H9 (cell line): ENCODE measurements at regions not wholly inside any gene's neighbourhood (a gene's known extent, or its start where the extent isn't known, plus 50 kb on each side); places are given as distances from the start of the nearest gene placed in this dataset.

Source experiments
- DNase-seq: peaks from one replicate; pipeline ENCODE4 v3.0.0-alpha.2; 2017
- H2AFZ ChIP-seq: one replicate; pipeline ENCODE4 v1.6.1; 2013; ENCODE audit warnings: mild to moderate bottlenecking, low read length, control low read depth, moderate library complexity
- H2AK5ac ChIP-seq: 2 replicates; pipeline ENCODE4 v1.6.1; 2013; ENCODE audit warnings: low read length, control low read depth, mixed read lengths; ENCODE audit not compliant: insufficient read length
- H2BK120ac ChIP-seq: one replicate; pipeline ENCODE4 v1.6.1; 2013; ENCODE audit warnings: low read depth, mild to moderate bottlenecking, low read length, control low read depth, inconsistent platforms; ENCODE audit not compliant: poor library complexity, severe bottlenecking
- H2BK12ac ChIP-seq: 2 replicates; pipeline ENCODE4 v1.6.1; 2013; ENCODE audit warnings: low read length, control low read depth, mixed read lengths, low read depth; ENCODE audit not compliant: insufficient read length
- H2BK15ac ChIP-seq: 2 replicates; pipeline ENCODE4 v1.6.1; 2013; ENCODE audit warnings: low read depth, low read length, control low read depth
- H2BK20ac ChIP-seq: one replicate; pipeline ENCODE4 v1.6.1; 2013; ENCODE audit warnings: low read depth, mild to moderate bottlenecking, low read length, control low read depth, inconsistent platforms; ENCODE audit not compliant: poor library complexity, severe bottlenecking
- H2BK5ac ChIP-seq: 2 replicates; pipeline ENCODE4 v1.6.1; 2013; ENCODE audit warnings: low read length, control low read depth, mixed read lengths; ENCODE audit not compliant: insufficient read length
- H3K14ac ChIP-seq: 2 replicates; pipeline ENCODE4 v1.6.1; 2013; ENCODE audit warnings: low read length, control low read depth; ENCODE audit not compliant: insufficient read depth
- H3K18ac ChIP-seq: 2 replicates; pipeline ENCODE4 v1.6.1; 2013; ENCODE audit warnings: low read depth, mild to moderate bottlenecking, mixed read lengths, low read length, control low read depth; ENCODE audit not compliant: insufficient read length
- H3K23ac ChIP-seq: 2 replicates; pipeline ENCODE4 v1.6.1; 2013; ENCODE audit warnings: low read length, control low read depth, mixed read lengths, low read depth; ENCODE audit not compliant: insufficient read length
- H3K23me2 ChIP-seq: 2 replicates; pipeline ENCODE4 v1.6.1; 2013; ENCODE audit warnings: low read depth, mild to moderate bottlenecking, mixed read lengths, low read length, control low read depth; ENCODE audit not compliant: insufficient read length, poor library complexity, severe bottlenecking
- H3K27ac ChIP-seq: 2 replicates; pipeline ENCODE4 v1.5.1; 2013; ENCODE audit warnings: low read length, control low read depth, mixed read lengths, low read depth; ENCODE audit not compliant: insufficient read length
- H3K27me3 ChIP-seq: 2 replicates; pipeline ENCODE4 v1.6.1; 2013; ENCODE audit warnings: low read length, control low read depth, inconsistent platforms; ENCODE audit not compliant: insufficient read depth
- H3K4ac ChIP-seq: 2 replicates; pipeline ENCODE4 v1.6.1; 2013; ENCODE audit warnings: low read depth, mild to moderate bottlenecking, control low read depth, inconsistent platforms, low read length, moderate library complexity
- H3K4me1 ChIP-seq: 2 replicates; pipeline ENCODE4 v1.6.1; 2013; ENCODE audit warnings: low read length, control low read depth, inconsistent platforms; ENCODE audit not compliant: insufficient read depth
- H3K4me2 ChIP-seq: 2 replicates; pipeline ENCODE4 v1.6.1; 2013; ENCODE audit warnings: low read length, control low read depth, mixed read lengths; ENCODE audit not compliant: insufficient read length, insufficient read depth
- H3K56ac ChIP-seq: 2 replicates; pipeline ENCODE4 v1.6.1; 2013; ENCODE audit warnings: low read depth, mild to moderate bottlenecking, mixed read lengths, low read length, control low read depth; ENCODE audit not compliant: insufficient read length
- H3K79me1 ChIP-seq: 2 replicates; pipeline ENCODE4 v1.6.1; 2013; ENCODE audit warnings: low read depth, mild to moderate bottlenecking, moderate library complexity, low read length, control low read depth, inconsistent platforms; ENCODE audit not compliant: insufficient read depth, poor library complexity, severe bottlenecking
- H3K79me2 ChIP-seq: 2 replicates; pipeline ENCODE4 v1.6.1; 2013; ENCODE audit warnings: low read length, control low read depth, inconsistent platforms; ENCODE audit not compliant: insufficient read depth
- H3K9ac ChIP-seq: 2 replicates; pipeline ENCODE4 v1.6.1; 2013; ENCODE audit warnings: low read length, control low read depth, mixed read lengths; ENCODE audit not compliant: insufficient read length; ENCODE audit errors: extremely low read depth
- H3K9me3 ChIP-seq: one replicate; pipeline ENCODE4 v1.6.1; 2013; ENCODE audit warnings: low read depth, low read length, inconsistent platforms; ENCODE audit not compliant: control insufficient read depth
- H3T11ph ChIP-seq: one replicate; pipeline ENCODE4 v1.6.1; 2013; ENCODE audit warnings: mild to moderate bottlenecking, low read length, control low read depth, inconsistent platforms
- H4K20me1 ChIP-seq: one replicate; pipeline ENCODE4 v1.6.1; 2013; ENCODE audit not compliant: control insufficient read depth, insufficient read length, insufficient read depth
- H4K5ac ChIP-seq: 2 replicates; pipeline ENCODE4 v1.6.1; 2013; ENCODE audit warnings: low read depth, mild to moderate bottlenecking, mixed read lengths, low read length, control low read depth; ENCODE audit not compliant: insufficient read length
- H4K8ac ChIP-seq: replicated peaks from 2 replicates; pipeline ENCODE4 v1.6.1; 2013; ENCODE audit warnings: low read length, control low read depth, mixed read lengths, low read depth; ENCODE audit not compliant: insufficient read length
- H4K91ac ChIP-seq: 2 replicates; pipeline ENCODE4 v1.6.1; 2013; ENCODE audit warnings: low read depth, mild to moderate bottlenecking, moderate library complexity, mixed read lengths, low read length, control low read depth; ENCODE audit not compliant: insufficient read length
- H3K27ac Mint-ChIP-seq, 3 experiments: 2 replicates in 2 of 3; 3 replicates in 1 of 3; pipeline ENCODE4 v1.8.0; 2020 to 2021; ENCODE audit warnings: mixed read lengths in 3 of 3, mild to moderate bottlenecking in 1 of 3, moderate library complexity in 1 of 3
- H3K27me3 Mint-ChIP-seq: 2 replicates; pipeline ENCODE4 v1.8.0; 2021; ENCODE audit warnings: low read depth, mild to moderate bottlenecking, moderate library complexity, mixed read lengths
- H3K36me3 Mint-ChIP-seq, 3 experiments: 2 replicates in 2 of 3; 3 replicates in 1 of 3; pipeline ENCODE4 v1.8.0; 2020 to 2021; ENCODE audit warnings: low read depth in 3 of 3, mixed read lengths in 3 of 3; ENCODE audit not compliant: insufficient read depth in 1 of 3
- H3K4me1 Mint-ChIP-seq, 2 experiments: 2 replicates each; pipeline ENCODE4 v1.8.0; 2020; ENCODE audit warnings: mixed read lengths in 2 of 2
- H3K4me3 Mint-ChIP-seq, 2 experiments: 2 replicates in 1 of 2; 3 replicates in 1 of 2; pipeline ENCODE4 v1.8.0; 2020 to 2021; ENCODE audit warnings: mild to moderate bottlenecking in 2 of 2, mixed read lengths in 2 of 2, moderate library complexity in 1 of 2
- H3K9me3 Mint-ChIP-seq, 2 experiments: 2 replicates in 1 of 2; 3 replicates in 1 of 2; pipeline ENCODE4 v1.8.0; 2020; ENCODE audit warnings: mild to moderate bottlenecking in 2 of 2, mixed read lengths in 2 of 2, moderate library complexity in 1 of 2
- WGBS: extraction: QIAGEN DNeasy Blood & Tissue Kit; methylation state at CpG from one replicate; pipeline ENCODE4 v1.1.7; 2013; ENCODE audit warnings: missing lambda C conversion rate, low lambda C conversion rate, mixed read lengths; ENCODE audit not compliant: insufficient read length; ENCODE audit errors: extremely low coverage; 5-methylcytosine and 5-hydroxymethylcytosine counted together
- TF ChIP-seq, protein P1 (sequence below): fragments of 200-600 bp; sonication (generic); conservative IDR thresholded peaks from 3 replicates; pipeline ENCODE4 v1.8.0; 2021; ENCODE audit warnings: antibody characterized with exemption, mild to moderate bottlenecking

DNA sequence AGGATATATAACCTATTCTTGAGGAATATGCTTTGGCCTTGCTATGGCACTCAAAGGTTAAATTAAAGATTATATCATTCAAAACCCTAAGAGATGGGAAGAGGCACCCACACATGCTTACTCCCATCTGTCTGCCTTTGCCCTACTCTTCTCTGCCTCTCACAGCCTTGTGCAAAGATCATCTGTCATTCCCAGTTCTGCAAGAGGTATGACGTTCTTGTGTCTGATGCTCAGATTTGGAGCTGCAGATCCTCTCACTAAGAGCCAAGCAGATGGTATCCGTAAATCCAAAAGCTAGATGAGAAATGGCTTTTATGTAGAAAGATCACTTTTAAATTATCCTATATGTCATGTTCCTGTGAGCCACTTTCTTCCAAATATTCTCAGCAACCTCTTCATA lies 112.0 kb downstream of the GPR63 start:
- Histone ChIP-seq H4K8ac (no peak overlapping the region), H3K18ac (no peak overlapping the region), H2BK12ac (no peak overlapping the region), H3K9me3 (no peaks in the 10 kb centered on the region), H3K56ac (no peak overlapping the region), H3K79me1 (no peaks in the 10 kb centered on the region), H3T11ph (no peak overlapping the region), H3K4me1 (0 out of 2 replicates have a peak, but pooled peaks cover 3% of the 10 kb centered on the region), H3K4ac (no peak overlapping the region), H2AFZ (no peak overlapping the region), H2BK5ac (no peak overlapping the region), H3K9ac (no peak overlapping the region), H3K14ac (no peak overlapping the region), H4K91ac (no peak overlapping the region), H3K79me2 (no peaks in the 10 kb centered on the region), H3K23ac (no peak overlapping the region), H3K27ac (no peak overlapping the region), H2BK15ac (no peak overlapping the region), H2BK20ac (no peak overlapping the region), H2BK120ac (no peak overlapping the region), H4K20me1 (no peaks in the 10 kb centered on the region), H2AK5ac (no peak overlapping the region), H3K27me3 (no peaks in the 10 kb centered on the region), H3K23me2 (no peaks in the 10 kb centered on the region), H3K4me2 (no peak overlapping the region), H4K5ac (no peak overlapping the region)
- Mint-ChIP-seq H3K4me3 (no peak overlapping the region), H3K4me1 (peaks cover 0 to 3% of the 10 kb centered on the region in 2 experiments; a peak in 2 of 4 replicates), H3K9me3 (no peaks in the 10 kb centered on the region), H3K36me3 (no peaks in the 10 kb centered on the region), H3K27me3 (peaks cover 1% of the 10 kb centered on the region; the same call in 1 of the 2 replicates), H3K27ac (no peak overlapping the region)
- TF ChIP-seq, protein P1, sequence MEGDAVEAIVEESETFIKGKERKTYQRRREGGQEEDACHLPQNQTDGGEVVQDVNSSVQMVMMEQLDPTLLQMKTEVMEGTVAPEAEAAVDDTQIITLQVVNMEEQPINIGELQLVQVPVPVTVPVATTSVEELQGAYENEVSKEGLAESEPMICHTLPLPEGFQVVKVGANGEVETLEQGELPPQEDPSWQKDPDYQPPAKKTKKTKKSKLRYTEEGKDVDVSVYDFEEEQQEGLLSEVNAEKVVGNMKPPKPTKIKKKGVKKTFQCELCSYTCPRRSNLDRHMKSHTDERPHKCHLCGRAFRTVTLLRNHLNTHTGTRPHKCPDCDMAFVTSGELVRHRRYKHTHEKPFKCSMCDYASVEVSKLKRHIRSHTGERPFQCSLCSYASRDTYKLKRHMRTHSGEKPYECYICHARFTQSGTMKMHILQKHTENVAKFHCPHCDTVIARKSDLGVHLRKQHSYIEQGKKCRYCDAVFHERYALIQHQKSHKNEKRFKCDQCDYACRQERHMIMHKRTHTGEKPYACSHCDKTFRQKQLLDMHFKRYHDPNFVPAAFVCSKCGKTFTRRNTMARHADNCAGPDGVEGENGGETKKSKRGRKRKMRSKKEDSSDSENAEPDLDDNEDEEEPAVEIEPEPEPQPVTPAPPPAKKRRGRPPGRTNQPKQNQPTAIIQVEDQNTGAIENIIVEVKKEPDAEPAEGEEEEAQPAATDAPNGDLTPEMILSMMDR = no peak
- DNase-seq = no peak
- no CpG with 5 or more reads among the region's 2 CpGs for WGBS
